ENCODE measurements at regions not wholly inside any gene's neighbourhood (a gene's known extent, or its start where the extent isn't known, plus 50 kb on each side); places are given as distances from the start of the nearest gene placed in this dataset.

DNA sequence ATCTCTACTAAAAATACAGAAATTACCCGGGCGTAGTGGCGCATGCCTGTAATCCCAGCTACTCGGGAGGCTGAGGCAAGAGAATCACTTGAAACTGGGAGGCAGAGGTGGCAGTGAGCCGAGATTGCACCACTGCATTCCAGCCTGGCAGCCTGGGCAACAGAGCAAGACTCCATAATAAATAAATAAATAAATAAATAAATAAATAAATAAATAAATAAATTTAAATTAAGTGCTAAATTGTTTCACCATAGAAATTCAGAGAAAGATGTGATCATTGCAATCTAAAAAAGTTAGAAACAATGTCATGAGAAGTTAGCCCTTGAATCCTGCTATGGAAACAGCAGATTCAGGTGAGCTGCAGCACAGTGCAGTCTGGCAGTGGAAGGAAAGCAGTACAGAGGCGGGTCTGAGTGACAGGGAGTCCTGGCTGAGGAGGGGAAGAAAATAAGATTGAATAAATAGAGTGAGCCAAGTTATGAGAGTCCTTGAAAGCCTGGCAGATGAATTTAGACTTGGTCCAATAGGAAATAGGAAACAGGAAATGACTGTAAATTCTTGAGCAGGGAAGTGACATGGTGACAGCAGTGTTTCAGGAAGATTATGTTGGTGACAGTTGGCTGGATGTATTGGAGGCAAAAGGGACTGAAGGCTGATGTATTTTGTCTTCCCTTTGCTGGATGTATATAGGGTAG is 241.5 kb downstream of the GXYLT1 start:
- TF ChIP-seq, protein P1, sequence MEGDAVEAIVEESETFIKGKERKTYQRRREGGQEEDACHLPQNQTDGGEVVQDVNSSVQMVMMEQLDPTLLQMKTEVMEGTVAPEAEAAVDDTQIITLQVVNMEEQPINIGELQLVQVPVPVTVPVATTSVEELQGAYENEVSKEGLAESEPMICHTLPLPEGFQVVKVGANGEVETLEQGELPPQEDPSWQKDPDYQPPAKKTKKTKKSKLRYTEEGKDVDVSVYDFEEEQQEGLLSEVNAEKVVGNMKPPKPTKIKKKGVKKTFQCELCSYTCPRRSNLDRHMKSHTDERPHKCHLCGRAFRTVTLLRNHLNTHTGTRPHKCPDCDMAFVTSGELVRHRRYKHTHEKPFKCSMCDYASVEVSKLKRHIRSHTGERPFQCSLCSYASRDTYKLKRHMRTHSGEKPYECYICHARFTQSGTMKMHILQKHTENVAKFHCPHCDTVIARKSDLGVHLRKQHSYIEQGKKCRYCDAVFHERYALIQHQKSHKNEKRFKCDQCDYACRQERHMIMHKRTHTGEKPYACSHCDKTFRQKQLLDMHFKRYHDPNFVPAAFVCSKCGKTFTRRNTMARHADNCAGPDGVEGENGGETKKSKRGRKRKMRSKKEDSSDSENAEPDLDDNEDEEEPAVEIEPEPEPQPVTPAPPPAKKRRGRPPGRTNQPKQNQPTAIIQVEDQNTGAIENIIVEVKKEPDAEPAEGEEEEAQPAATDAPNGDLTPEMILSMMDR (IDR thresholded peaks at IDR 0.05; ENCODE audit: low read depth, low read length), result no peak
- no peak overlapping the region for H3K4me3 ChIP-seq (ENCODE audit: low read depth, low read length)
- H3K36me3 ChIP-seq, result no peaks in the 10 kb centered on the region
- no peaks in the 10 kb centered on the region for H3K9me3 ChIP-seq (ENCODE audit: severe bottlenecking)
- H3K27ac ChIP-seq, result no peak overlapping the region
- no peak for DNase-seq
- no peaks in the 10 kb centered on the region for H3K27me3 ChIP-seq (ENCODE audit: insufficient read depth, low read depth, severe bottlenecking)

DNA sequence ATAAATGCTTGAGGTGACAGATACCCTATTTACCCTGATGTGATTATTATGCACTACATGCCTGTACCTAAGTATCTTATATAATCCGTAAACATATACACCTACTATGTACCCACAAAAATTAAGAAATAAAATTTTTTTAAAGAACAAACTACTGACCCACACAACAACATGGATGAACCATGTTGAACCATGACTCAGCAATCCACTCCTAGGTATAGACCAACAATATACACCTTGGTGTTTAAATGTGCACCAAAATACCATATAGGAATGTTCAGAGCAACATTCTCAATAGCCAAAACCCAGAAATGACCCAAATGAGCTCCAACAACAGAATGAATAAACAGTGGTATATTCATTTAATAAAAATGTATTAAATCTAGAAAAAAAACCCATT is 245.1 kb downstream of the GXYLT1 start:
- Histone ChIP-seq H3K27me3 (ENCODE audit: insufficient read depth, low read depth, severe bottlenecking) (no peaks in the 10 kb centered on the region), H3K36me3 (no peaks in the 10 kb centered on the region), H3K9me3 (ENCODE audit: severe bottlenecking) (no peaks in the 10 kb centered on the region), H3K4me3 (ENCODE audit: low read depth, low read length) (no peak overlapping the region), H3K27ac (no peak overlapping the region)
- DNase-seq, result no peak
- TF ChIP-seq, protein P1 (IDR thresholded peaks at IDR 0.05; ENCODE audit: low read depth, low read length), result no peak

DNA sequence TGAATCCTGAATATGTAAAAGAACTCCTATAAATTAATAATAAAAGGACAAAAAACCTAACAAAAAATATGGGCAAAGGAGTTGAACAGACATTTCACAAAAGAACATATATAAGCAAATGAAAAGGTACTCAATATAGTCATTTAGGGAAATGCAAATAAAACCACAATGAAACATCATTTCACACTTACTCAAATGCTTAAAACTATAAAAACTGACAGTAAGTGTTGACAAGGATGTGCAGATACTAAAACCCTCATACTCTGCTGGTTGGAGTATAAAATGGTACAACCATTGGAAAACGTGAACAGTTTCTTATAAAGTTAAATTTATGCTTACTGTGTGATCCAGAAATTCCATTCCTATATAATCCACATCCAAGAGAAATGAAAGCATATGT is 247.1 kb downstream of the GXYLT1 start:
- Histone ChIP-seq H3K27me3 (ENCODE audit: insufficient read depth, low read depth, severe bottlenecking) (no peaks in the 10 kb centered on the region), H3K36me3 (no peaks in the 10 kb centered on the region), H3K9me3 (ENCODE audit: severe bottlenecking) (no peaks in the 10 kb centered on the region), H3K4me3 (ENCODE audit: low read depth, low read length) (no peak overlapping the region), H3K27ac (no peak overlapping the region)
- TF ChIP-seq, protein P1 (IDR thresholded peaks at IDR 0.05; ENCODE audit: low read depth, low read length), result no peak
- DNase-seq, result no peak

DNA sequence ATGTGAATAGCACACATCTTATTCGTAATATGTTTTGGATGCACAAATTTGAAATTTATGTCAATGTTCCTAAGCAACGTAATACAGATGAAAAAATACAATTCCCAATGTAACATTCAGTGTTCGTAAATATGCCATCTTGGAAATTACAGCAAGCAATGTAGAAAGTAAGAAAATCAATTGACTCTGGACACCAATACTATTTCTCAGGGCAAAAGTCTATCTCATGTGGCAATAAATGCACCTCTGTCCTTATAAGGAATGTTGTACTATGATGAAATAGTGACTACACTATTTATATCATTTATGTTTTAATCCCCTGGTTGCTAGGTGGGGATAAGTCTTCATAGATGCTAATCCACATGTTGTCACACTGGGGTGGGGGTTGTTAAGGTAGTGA is 251.2 kb downstream of the GXYLT1 start:
- no peaks in the 10 kb centered on the region for H3K36me3 ChIP-seq
- H3K9me3 ChIP-seq (ENCODE audit: severe bottlenecking), result no peaks in the 10 kb centered on the region
- TF ChIP-seq, protein P1 (IDR thresholded peaks at IDR 0.05; ENCODE audit: low read depth, low read length), result no peak
- H3K27ac ChIP-seq, result no peak overlapping the region
- H3K27me3 ChIP-seq (ENCODE audit: insufficient read depth, low read depth, severe bottlenecking), result no peaks in the 10 kb centered on the region
- no peak for DNase-seq
- no peak overlapping the region for H3K4me3 ChIP-seq (ENCODE audit: low read depth, low read length)

DNA sequence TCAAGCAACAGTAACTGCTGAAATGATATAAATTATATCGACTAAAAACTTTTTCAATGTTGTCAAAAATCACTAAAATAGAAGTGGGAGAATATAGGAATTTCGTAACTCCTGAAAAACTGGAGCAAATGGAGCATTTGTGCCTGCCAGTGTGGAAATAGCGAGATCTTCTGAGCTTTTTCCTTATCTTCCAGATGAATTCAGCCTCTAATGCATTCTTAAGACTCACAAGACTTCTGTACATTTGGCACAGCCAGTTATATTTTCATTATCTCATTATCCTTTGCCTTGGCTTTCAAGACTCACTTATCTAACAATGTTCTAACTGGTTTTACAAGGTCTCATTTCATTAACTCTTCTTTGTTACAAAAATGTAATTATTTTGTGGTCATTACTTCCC is 252.4 kb downstream of the GXYLT1 start:
- Histone ChIP-seq H3K36me3 (no peaks in the 10 kb centered on the region), H3K27me3 (ENCODE audit: insufficient read depth, low read depth, severe bottlenecking) (no peaks in the 10 kb centered on the region), H3K9me3 (ENCODE audit: severe bottlenecking) (no peaks in the 10 kb centered on the region), H3K4me3 (ENCODE audit: low read depth, low read length) (no peak overlapping the region), H3K27ac (no peak overlapping the region)
- TF ChIP-seq, protein P1 (IDR thresholded peaks at IDR 0.05; ENCODE audit: low read depth, low read length), result no peak
- no peak for DNase-seq

- Histone ChIP-seq H3K9me3 (ENCODE audit: severe bottlenecking) (no peaks in the 10 kb centered on the region), H3K27ac (no peak overlapping the region), H3K36me3 (no peaks in the 10 kb centered on the region), H3K27me3 (ENCODE audit: insufficient read depth, low read depth, severe bottlenecking) (no peaks in the 10 kb centered on the region), H3K4me3 (ENCODE audit: low read depth, low read length) (no peak overlapping the region)
- TF ChIP-seq, protein P1 (IDR thresholded peaks at IDR 0.05; ENCODE audit: low read depth, low read length), result no peak
- no peak for DNase-seq
Observed at GRCh38 chr12:41891226-41891625, 253.4 kb downstream of the GXYLT1 start.
